IPS DF 19.7 (cell line): ENCODE measurements at regions not wholly inside any gene's neighbourhood (a gene's known extent, or its start where the extent isn't known, plus 50 kb on each side); places are given as distances from the start of the nearest gene placed in this dataset.
A peak's percentile ranks its signal among the peaks of the same experiment; 100 is the strongest.
"Not testable (repeated sequence)": the region's sequence is repeated elsewhere in the genome, so short reads cannot be mapped to it uniquely, and the experiment has no call there.

Experiments used
- DNase-seq: peaks from one replicate; pipeline ENCODE4 v3.0.0-alpha.2; 2013; ENCODE audit warnings: low read depth, low spot score

- DNase-seq = no peak
Measured at GRCh38 chr13:79187917-79188690, 218.0 kb downstream of the RBM26 start.

GRCh38 chr13:79185580-79185979 is 220.5 kb downstream of the RBM26 start:
- DNase-seq = no peak

GRCh38 chr13:79183231-79183630 is 222.8 kb downstream of the RBM26 start:
- DNase-seq = no peak

- DNase-seq = not testable (repeated sequence)
Measured at GRCh38 chr13:79173691-79174090, 232.4 kb downstream of the RBM26 start.

GRCh38 chr13:79172924-79173323 is 233.1 kb downstream of the RBM26 start:
- not testable (repeated sequence) for DNase-seq

- no peak for DNase-seq
Measured at GRCh38 chr13:79171141-79172061, 234.7 kb downstream of the RBM26 start.

GRCh38 chr13:79160818-79161217 is 245.2 kb downstream of the RBM26 start:
- no peak for DNase-seq

- DNase-seq = no peak
Measured at GRCh38 chr13:79155883-79156282, 250.2 kb downstream of the RBM26 start.

GRCh38 chr13:79149210-79149609 is 256.8 kb downstream of the RBM26 start:
- no peak for DNase-seq

GRCh38 chr13:79141082-79141481 is 265.0 kb downstream of the RBM26 start:
- no peak for DNase-seq

- no peak for DNase-seq
Measured at GRCh38 chr13:79128158-79128557, 277.9 kb downstream of the RBM26 start.

- no peak for DNase-seq
Measured at GRCh38 chr13:79126706-79127105, 279.3 kb downstream of the RBM26 start.

GRCh38 chr13:79124183-79124582 is 281.9 kb downstream of the RBM26 start:
- no peak for DNase-seq

- DNase-seq = no peak
Measured at GRCh38 chr13:79121286-79121685, 284.8 kb downstream of the RBM26 start.

- DNase-seq = no peak
Measured at GRCh38 chr13:79119578-79120107, 286.4 kb downstream of the RBM26 start.

GRCh38 chr13:79112016-79112415 is 294.0 kb downstream of the RBM26 start:
- no peak for DNase-seq

GRCh38 chr13:79108914-79109643 is 297.0 kb downstream of the RBM26 start:
- DNase-seq = no peak

GRCh38 chr13:79098596-79098995 is 307.5 kb downstream of the RBM26 start:
- no peak for DNase-seq

GRCh38 chr13:79097201-79097600 is 308.9 kb downstream of the RBM26 start:
- no peak for DNase-seq

- peak; percentile 2 for DNase-seq
Measured at GRCh38 chr13:79096099-79096498, 310.0 kb downstream of the RBM26 start.

- no peak for DNase-seq
Measured at GRCh38 chr13:79090552-79091124, 315.4 kb downstream of the RBM26 start.
